ENCODE measurements at regions not wholly inside any gene's neighbourhood (a gene's known extent, or its start where the extent isn't known, plus 50 kb on each side); places are given as distances from the start of the nearest gene placed in this dataset.
"Not testable (repeated sequence)": the region's sequence is repeated elsewhere in the genome, so short reads cannot be mapped to it uniquely, and the experiment has no call there.

GRCh38 chr11:4315292-4315691 lies 52.9 kb downstream of the OR52B4 start:
- H3K27ac ChIP-seq; DNase-seq; H3K27me3 ChIP-seq; H3K9me3 ChIP-seq (replicated peaks in 1 of 3); intact Hi-C loops (cut with DNase I); H3K4me3 ChIP-seq; H3K4me1 ChIP-seq (replicated peaks in 1 of 2); H3K36me3 ChIP-seq (replicated peaks in 1 of 2): not testable (repeated sequence)
- WGBS, 4 donors: 47 to 57% (median 56%) methylated on average over 2 to 3 of the region's 4 CpGs; no CpG with 5 or more reads in 1 of the 4 donors

GRCh38 chr11:4277225-4277624 lies 91.0 kb downstream of the OR52B4 start:
- H3K4me1 ChIP-seq (replicated peaks in 1 of 2); intact Hi-C loops (cut with DNase I); H3K36me3 ChIP-seq (replicated peaks in 1 of 2); H3K9me3 ChIP-seq (replicated peaks in 1 of 3); H3K27me3 ChIP-seq; DNase-seq; H3K27ac ChIP-seq; H3K4me3 ChIP-seq: not testable (repeated sequence)
- 76 to 92% (median 86%) methylated on average over 3 to 6 of the region's 9 CpGs for WGBS, 4 donors

GRCh38 chr11:4251085-4251484 lies 117.1 kb downstream of the OR52B4 start:
- DNase-seq; intact Hi-C loops (cut with DNase I): not testable (repeated sequence)
- WGBS, 4 donors: 42 to 46% (median 42%) methylated on average over 1 to 2 of the region's 3 CpGs; no CpG with 5 or more reads in 1 of the 4 donors

GRCh38 chr11:4249475-4249874 lies 118.7 kb downstream of the OR52B4 start:
- WGBS, 4 donors: 58 to 83% (median 68%) methylated on average over 2 of the region's 2 CpGs; no CpG with 5 or more reads in 1 of the 4 donors
- intact Hi-C loops (cut with DNase I); DNase-seq; H3K27me3 ChIP-seq; H3K4me1 ChIP-seq (replicated peaks in 1 of 2); H3K36me3 ChIP-seq (replicated peaks in 1 of 2); H3K27ac ChIP-seq; H3K4me3 ChIP-seq; H3K9me3 ChIP-seq (replicated peaks in 1 of 3): not testable (repeated sequence)

More at GRCh38 chr11:4251085-4251484, 117.1 kb downstream of the OR52B4 start:
- H3K27me3 ChIP-seq; H3K9me3 ChIP-seq (replicated peaks in 1 of 3); H3K36me3 ChIP-seq (replicated peaks in 1 of 2); H3K27ac ChIP-seq; H3K4me1 ChIP-seq (replicated peaks in 1 of 2); H3K4me3 ChIP-seq: not testable (repeated sequence)

- WGBS, 4 donors: 63 to 87% (median 83%) methylated on average over 6 to 21 of the region's 21 CpGs
- DNase-seq; H3K36me3 ChIP-seq (replicated peaks in 1 of 2); H3K4me3 ChIP-seq; intact Hi-C loops (cut with DNase I); H3K9me3 ChIP-seq (replicated peaks in 1 of 3); H3K27me3 ChIP-seq; H3K4me1 ChIP-seq (replicated peaks in 1 of 2); H3K27ac ChIP-seq: not testable (repeated sequence)
Observed at GRCh38 chr11:4237771-4238170, 130.4 kb downstream of the OR52B4 start.

GRCh38 chr11:4218857-4219256 lies 124.3 kb downstream of the RRM1 start:
- WGBS, 4 donors: 40 to 51% (median 46%) methylated on average over 4 of the region's 4 CpGs
- H3K4me1 ChIP-seq (replicated peaks in 1 of 2); H3K9me3 ChIP-seq (replicated peaks in 1 of 3); H3K27ac ChIP-seq; H3K36me3 ChIP-seq (replicated peaks in 1 of 2); H3K27me3 ChIP-seq; H3K4me3 ChIP-seq; intact Hi-C loops (cut with DNase I); DNase-seq: not testable (repeated sequence)

- TF ChIP-seq POLR2A (IDR thresholded peaks at IDR 0.05) (no peak), CTCF (IDR thresholded peaks at IDR 0.05) (no peak)
- 47 to 70% (median 54%) methylated on average over 5 of the region's 5 CpGs for WGBS, 4 donors
- Histone ChIP-seq H3K27ac (no peak overlapping the region), H3K36me3 (replicated peaks in 1 of 2) (no peaks in the 10 kb centered on the region), H3K9me3 (replicated peaks in 1 of 3) (no peaks in the 10 kb centered on the region), H3K4me3 (no peak overlapping the region), H3K4me1 (replicated peaks in 1 of 2) (no peaks in the 10 kb centered on the region), H3K27me3 (no peaks in the 10 kb centered on the region)
- intact Hi-C loops (cut with DNase I): no loop called here
- no peak for DNase-seq
Observed at GRCh38 chr11:4213746-4214145, 119.1 kb downstream of the RRM1 start.
